ENCODE measurements at regions not wholly inside any gene's neighbourhood (a gene's known extent, or its start where the extent isn't known, plus 50 kb on each side); places are given as distances from the start of the nearest gene placed in this dataset.

DNA sequence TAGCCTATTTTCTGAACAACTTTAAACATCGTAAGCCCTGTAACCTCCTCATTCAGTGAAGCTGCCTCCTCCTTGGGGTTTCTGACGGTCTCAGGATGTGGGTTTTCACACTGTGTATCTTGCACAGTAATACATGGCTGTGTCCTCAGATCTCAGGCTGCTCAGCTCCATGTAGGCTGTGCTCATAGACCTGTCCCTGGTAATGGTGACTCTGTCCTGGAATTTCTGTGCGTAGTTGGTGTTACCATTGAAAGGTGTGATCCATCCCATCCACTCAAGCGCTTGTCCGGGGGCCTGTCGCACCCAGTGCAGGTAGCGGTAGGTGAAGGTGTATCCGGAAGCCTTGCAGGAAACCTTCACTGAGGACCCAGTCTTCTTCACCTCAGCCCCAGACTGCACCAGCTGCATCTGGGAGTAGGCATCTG, 980.5 kb downstream of the TMEM121 start:
- Histone ChIP-seq H3K27me3 (replicated peaks in 1 of 4; ENCODE audit: control insufficient read depth in 3 of 4, extremely low read depth in 1 of 4, insufficient read depth in 3 of 4, low read length in 3 of 4) (no peaks in the 10 kb centered on the region), H3K14ac (ENCODE audit: insufficient read length) (no peak overlapping the region), H3K4me2 (ENCODE audit: insufficient read depth in 1 of 2, low read depth in 2 of 2, low read length in 2 of 2) (no peak overlapping the region), H2BK15ac (ENCODE audit: low read length) (no peak overlapping the region), H3K18ac (ENCODE audit: extremely low read depth, low read length) (no peak overlapping the region), H3K56ac (replicated peaks; ENCODE audit: insufficient read length, low read depth, low read length) (no peak overlapping the region), H3K23ac (ENCODE audit: insufficient read length) (no peak overlapping the region), H3K9me3 (ENCODE audit: insufficient read depth in 2 of 2, low read depth in 1 of 2, low read length in 1 of 2) (peaks cover 66 to 97% of the 10 kb centered on the region in 2 experiments), H3K9ac (replicated peaks in 1 of 4; ENCODE audit: extremely low read depth in 1 of 4, low read depth in 3 of 4, low read length in 3 of 4) (no peak overlapping the region), H2AFZ (ENCODE audit: low read length) (no peak overlapping the region), H4K20me1 (replicated peaks in 1 of 2; ENCODE audit: control insufficient read depth in 1 of 2, insufficient read depth in 2 of 2, low read length in 2 of 2) (no peaks in the 10 kb centered on the region), H3K79me1 (ENCODE audit: low read depth, low read length) (no peaks in the 10 kb centered on the region), H2AK5ac (ENCODE audit: low read depth, low read length) (no peak overlapping the region), H3K23me2 (ENCODE audit: low read depth, low read length) (no peaks in the 10 kb centered on the region), H2BK20ac (ENCODE audit: low read length) (no peak overlapping the region), H4K91ac (replicated peaks; ENCODE audit: insufficient read length, low read length) (no peak overlapping the region), H3K4me1 (replicated peaks in 1 of 4; ENCODE audit: control insufficient read depth in 3 of 4, insufficient read depth in 4 of 4, low read length in 3 of 4) (no peaks in the 10 kb centered on the region), H2BK12ac (ENCODE audit: low read depth, low read length) (no peak overlapping the region), H3K4me3 (ENCODE audit: extremely low read depth in 1 of 4, insufficient read depth in 2 of 4, low read depth in 3 of 4, low read length in 4 of 4) (no peak overlapping the region), H3K79me2 (ENCODE audit: control insufficient read depth in 1 of 2, insufficient read depth in 2 of 2, low read length in 2 of 2) (no peaks in the 10 kb centered on the region), H3K27ac (ENCODE audit: low read depth, low read length) (no peak overlapping the region), H3K4ac (replicated peaks; ENCODE audit: insufficient read length, low read depth, low read length) (no peak overlapping the region), H4K8ac (ENCODE audit: extremely low read depth, insufficient read depth, low read length) (no peak overlapping the region), H4K5ac (ENCODE audit: insufficient read length, low read depth, low read length) (no peak overlapping the region), H2BK120ac (replicated peaks; ENCODE audit: low read depth, low read length) (no peak overlapping the region), H3K36me3 (ENCODE audit: control insufficient read depth in 2 of 4, insufficient read depth in 4 of 4, low read length in 3 of 4) (no peaks in the 10 kb centered on the region), H2BK5ac (ENCODE audit: low read depth, low read length) (no peak overlapping the region)
- ChIA-PET CTCF (ENCODE audit: partially characterized antibody) (interaction anchor here (1.7 kb wide), 1 partner anchor 19 kb away, joined by 5 read pairs; no protein-coding TSS in a partner anchor), POLR2A (ENCODE audit: partially characterized antibody) (no interaction called here)
- DNase-seq (ENCODE audit: low read depth in 1 of 2, low spot score in 2 of 2) (no peak), FAIRE-seq (no peak)
- WGBS, 2 experiments (ENCODE audit: extremely low coverage in 1 of 2, insufficient coverage in 1 of 2, insufficient read length in 1 of 2, insufficient replicate concordance in 2 of 2, low coverage in 1 of 2, low lambda C conversion rate in 2 of 2, missing lambda C conversion rate in 1 of 2), result 87% methylated on average over 8 of the region's 8 CpGs; no CpG with 5 or more reads in 1 of the 2 experiments
- TF ChIP-seq KDM1A (IDR thresholded peaks at IDR 0.05; ENCODE audit: borderline replicate concordance, low read length) (no peak), BACH1 (IDR thresholded peaks at IDR 0.05; ENCODE audit: low read length) (no peak), GABPA (IDR thresholded peaks at IDR 0.05; ENCODE audit: borderline replicate concordance, insufficient read depth, low read length) (no peak), TAF1 (IDR thresholded peaks at IDR 0.05; ENCODE audit: low read depth, low read length) (no peak), ZNF274 (IDR thresholded peaks at IDR 0.05; ENCODE audit: borderline replicate concordance, extremely low read depth, low read length) (no peak), NRF1 (IDR thresholded peaks at IDR 0.05; ENCODE audit: low read depth, low read length) (no peak), CTBP2 (IDR thresholded peaks at IDR 0.05; ENCODE audit: borderline replicate concordance, insufficient read depth, insufficient read length, low read length) (no peak), TBP (IDR thresholded peaks at IDR 0.05; ENCODE audit: low read depth, low read length) (no peak), CEBPB (IDR thresholded peaks at IDR 0.05; ENCODE audit: low read depth, low read length) (no peak), GTF2F1 (IDR thresholded peaks at IDR 0.05; ENCODE audit: borderline replicate concordance, low read depth, low read length) (no peak), POU5F1 (IDR thresholded peaks at IDR 0.05; ENCODE audit: low read depth, low read length) (no peak), CBX8 (IDR thresholded peaks at IDR 0.05; ENCODE audit: borderline replicate concordance, low read depth, low read length) (no peak), YY1 (IDR thresholded peaks at IDR 0.05; ENCODE audit: low read depth, low read length) (no peak), TAF7 (optimal IDR thresholded peaks at IDR 0.05; ENCODE audit: borderline replicate concordance, low read depth, low read length) (no peak), ASH2L (IDR thresholded peaks at IDR 0.05; ENCODE audit: low read length) (no peak), MAFK (IDR thresholded peaks at IDR 0.05; ENCODE audit: low read depth, low read length) (no peak), JUN (IDR thresholded peaks at IDR 0.05; ENCODE audit: low read depth, low read length) (no peak)

All from H1 (cell line).